Muscle of leg (tissue), 3 donors: ENCODE measurements at regions not wholly inside any gene's neighbourhood (a gene's known extent, or its start where the extent isn't known, plus 50 kb on each side); places are given as distances from the start of the nearest gene placed in this dataset.

Experiments used
- DNase-seq: peaks from one replicate; pipeline ENCODE4 v3.0.0; 2013
- H3K27ac ChIP-seq: one replicate; pipeline ENCODE4 v1.5.1; 2013; ENCODE audit warnings: mild to moderate bottlenecking, low read length, control low read depth
- H3K27me3 ChIP-seq: one replicate; pipeline ENCODE4 v1.6.1; 2013; ENCODE audit warnings: low read length; ENCODE audit not compliant: control insufficient read depth, insufficient read depth
- H3K36me3 ChIP-seq: one replicate; pipeline ENCODE4 v1.6.1; 2013; ENCODE audit warnings: low read length; ENCODE audit not compliant: control insufficient read depth, insufficient read depth
- H3K4me1 ChIP-seq: one replicate; pipeline ENCODE4 v1.6.1; 2013; ENCODE audit warnings: low read length; ENCODE audit not compliant: control insufficient read depth, insufficient read depth
- H3K4me3 ChIP-seq: one replicate; pipeline ENCODE4 v1.5.1; 2013; ENCODE audit warnings: low read length, control low read depth
- H3K9me3 ChIP-seq: replicated peaks from 2 replicates; pipeline ENCODE4 v1.6.1; 2013; ENCODE audit warnings: low read depth, low read length; ENCODE audit not compliant: control insufficient read depth
- WGBS: methylation state at CpG from one replicate; pipeline ENCODE4 v1.1.5; 2013; ENCODE audit warnings: missing lambda C conversion rate; ENCODE audit not compliant: insufficient coverage; 5-methylcytosine and 5-hydroxymethylcytosine counted together

DNA sequence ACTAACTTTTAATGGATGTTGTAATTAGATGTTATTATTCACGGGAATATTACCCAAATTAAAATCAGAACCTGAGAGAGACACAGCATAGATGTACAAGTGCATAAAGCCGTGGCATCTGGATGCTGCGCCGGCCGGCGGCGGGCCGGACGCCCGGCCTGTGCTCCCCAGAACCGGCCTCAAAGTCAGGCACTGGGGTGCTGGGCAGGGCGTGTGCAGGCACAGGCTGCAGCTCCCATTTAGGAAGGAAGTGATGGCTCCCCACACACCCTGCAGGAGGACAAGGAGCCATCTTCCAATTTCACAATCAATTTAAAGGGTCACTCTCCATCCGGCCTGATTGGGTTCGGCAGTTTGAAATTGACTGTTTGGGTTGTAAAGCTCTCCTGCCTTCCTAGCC, 367.7 kb upstream of the SALL3 start:
- Histone ChIP-seq H3K4me3 (no peak overlapping the region), H3K27ac (no peak overlapping the region), H3K36me3 (no peaks in the 10 kb centered on the region), H3K4me1 (no peaks in the 10 kb centered on the region), H3K9me3 (peaks cover 2% of the 10 kb centered on the region), H3K27me3 (peaks cover 2% of the 10 kb centered on the region)
- no peak for DNase-seq
- 66% methylated on average over 4 of the region's 14 CpGs for WGBS

DNA sequence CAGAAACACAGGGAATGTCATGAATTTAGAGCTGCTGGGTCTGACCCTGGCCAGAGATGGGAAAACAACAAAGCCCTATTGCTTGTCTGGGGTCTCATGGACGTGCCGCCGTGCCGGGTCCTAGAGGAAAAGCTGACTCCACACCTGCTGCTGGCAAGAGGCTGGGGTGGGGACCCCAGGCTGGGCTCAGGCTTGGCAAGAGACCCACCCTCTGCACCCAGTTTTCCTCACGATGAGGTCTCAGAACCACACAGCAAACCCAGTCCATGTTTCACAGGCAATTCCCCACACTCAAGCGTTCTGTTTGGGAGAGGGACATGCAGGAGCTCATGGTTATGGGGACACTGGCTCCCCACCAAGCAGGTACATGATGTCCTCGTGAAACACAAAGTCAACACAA, 367.3 kb upstream of the SALL3 start:
- Histone ChIP-seq H3K4me1 (no peaks in the 10 kb centered on the region), H3K9me3 (peaks cover 4% of the 10 kb centered on the region), H3K36me3 (no peaks in the 10 kb centered on the region), H3K27me3 (peaks cover 2% of the 10 kb centered on the region), H3K27ac (no peak overlapping the region), H3K4me3 (no peak overlapping the region)
- no peak for DNase-seq
- WGBS, result 100% methylated on average over 1 of the region's 7 CpGs

- peaks cover 2% of the 10 kb centered on the region for H3K27me3 ChIP-seq
- no peaks in the 10 kb centered on the region for H3K4me1 ChIP-seq
- no peak overlapping the region for H3K27ac ChIP-seq
- H3K36me3 ChIP-seq, result no peaks in the 10 kb centered on the region
- WGBS, result 76% methylated on average over 8 of the region's 13 CpGs
- DNase-seq, result no peak
- H3K9me3 ChIP-seq, result peaks cover 4% of the 10 kb centered on the region
- H3K4me3 ChIP-seq, result no peak overlapping the region
These were observed 366.8 kb upstream of the SALL3 start for GRCh38 chr18:78612801-78613200.

- H3K36me3 ChIP-seq, result no peaks in the 10 kb centered on the region
- no peaks in the 10 kb centered on the region for H3K4me1 ChIP-seq
- H3K4me3 ChIP-seq, result no peak overlapping the region
- no peak overlapping the region for H3K27ac ChIP-seq
- WGBS, result 91% methylated on average over 4 of the region's 4 CpGs
- H3K9me3 ChIP-seq, result peaks cover 4% of the 10 kb centered on the region
- no peak for DNase-seq
- H3K27me3 ChIP-seq, result no peaks in the 10 kb centered on the region
These were observed 360.9 kb upstream of the SALL3 start for GRCh38 chr18:78618726-78619125.

DNA sequence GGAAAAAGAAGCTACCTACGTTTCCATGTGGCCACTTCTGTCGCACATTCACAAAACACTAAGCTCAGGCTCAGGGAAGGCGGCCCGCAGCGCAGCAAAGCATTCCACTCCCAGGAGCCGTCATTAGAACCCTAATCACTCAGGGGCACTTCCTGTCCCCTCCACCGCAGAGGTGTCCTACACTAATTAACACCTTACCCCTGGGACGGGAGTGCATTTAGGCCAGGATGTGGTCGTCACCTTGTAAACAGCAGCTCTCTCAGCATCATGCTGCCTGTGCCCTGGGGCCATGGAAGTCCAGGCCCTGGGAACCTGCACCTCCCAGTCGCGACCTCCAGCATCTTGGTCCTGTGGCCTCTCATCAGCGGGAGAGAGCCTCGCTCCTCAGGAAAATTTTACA, 359.8 kb upstream of the SALL3 start:
- 23% methylated on average over 8 of the region's 13 CpGs for WGBS
- Histone ChIP-seq H3K4me3 (no peak overlapping the region), H3K27me3 (peaks cover 3% of the 10 kb centered on the region), H3K4me1 (no peaks in the 10 kb centered on the region), H3K9me3 (peaks cover 4% of the 10 kb centered on the region), H3K27ac (no peak overlapping the region), H3K36me3 (no peaks in the 10 kb centered on the region)
- no peak for DNase-seq

GRCh38 chr18:78620326-78620725, 359.3 kb upstream of the SALL3 start:
- Histone ChIP-seq H3K9me3 (peaks cover 4% of the 10 kb centered on the region), H3K27ac (no peak overlapping the region), H3K4me1 (no peaks in the 10 kb centered on the region), H3K4me3 (no peak overlapping the region), H3K27me3 (peaks cover 6% of the 10 kb centered on the region), H3K36me3 (no peaks in the 10 kb centered on the region)
- DNase-seq, result no peak
- 71% methylated on average over 6 of the region's 6 CpGs for WGBS

DNA sequence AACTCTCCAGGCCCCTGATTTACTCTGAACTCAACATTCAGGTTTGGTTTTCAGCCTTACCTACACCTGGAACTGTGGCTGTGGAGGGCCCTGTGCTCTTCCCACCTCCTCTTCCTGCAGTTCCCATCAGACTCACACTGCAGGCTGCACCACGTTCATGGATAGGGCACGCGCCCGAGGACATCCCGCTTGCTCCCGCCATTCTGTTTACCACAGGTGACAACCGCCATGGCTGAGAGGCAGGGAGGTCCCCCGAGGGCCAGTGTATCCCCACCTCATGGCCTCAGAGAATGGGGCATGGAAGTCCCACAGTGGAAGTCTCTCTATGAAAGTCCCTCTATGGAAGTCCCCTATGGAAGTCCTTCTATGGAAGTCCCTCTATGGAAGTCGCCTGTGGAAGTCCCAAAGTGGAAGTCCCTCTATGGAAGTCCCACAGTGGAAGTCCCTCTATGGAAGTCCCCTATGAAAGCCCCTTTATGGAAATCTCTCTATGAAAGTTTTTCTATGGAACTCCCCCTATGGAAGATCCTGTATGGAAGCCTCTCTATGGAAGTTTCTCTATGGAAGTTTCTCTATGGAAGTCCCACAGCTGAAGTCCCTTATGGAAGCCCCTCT, 358.4 kb upstream of the SALL3 start:
- Histone ChIP-seq H3K36me3 (no peaks in the 10 kb centered on the region), H3K27ac (no peak overlapping the region), H3K9me3 (peaks cover 4% of the 10 kb centered on the region), H3K27me3 (peaks cover 9% of the 10 kb centered on the region), H3K4me1 (no peaks in the 10 kb centered on the region), H3K4me3 (no peak overlapping the region)
- no peak for DNase-seq
- WGBS, result 87% methylated on average over 8 of the region's 9 CpGs

GRCh38 chr18:78622251-78622906, 357.2 kb upstream of the SALL3 start:
- H3K27ac ChIP-seq, result no peak overlapping the region
- H3K4me3 ChIP-seq, result no peak overlapping the region
- H3K9me3 ChIP-seq, result no peaks in the 10 kb centered on the region
- no peaks in the 10 kb centered on the region for H3K36me3 ChIP-seq
- no peak for DNase-seq
- WGBS, result 91% methylated on average over 6 of the region's 11 CpGs
- peaks cover 12% of the 10 kb centered on the region for H3K27me3 ChIP-seq
- no peaks in the 10 kb centered on the region for H3K4me1 ChIP-seq

DNA sequence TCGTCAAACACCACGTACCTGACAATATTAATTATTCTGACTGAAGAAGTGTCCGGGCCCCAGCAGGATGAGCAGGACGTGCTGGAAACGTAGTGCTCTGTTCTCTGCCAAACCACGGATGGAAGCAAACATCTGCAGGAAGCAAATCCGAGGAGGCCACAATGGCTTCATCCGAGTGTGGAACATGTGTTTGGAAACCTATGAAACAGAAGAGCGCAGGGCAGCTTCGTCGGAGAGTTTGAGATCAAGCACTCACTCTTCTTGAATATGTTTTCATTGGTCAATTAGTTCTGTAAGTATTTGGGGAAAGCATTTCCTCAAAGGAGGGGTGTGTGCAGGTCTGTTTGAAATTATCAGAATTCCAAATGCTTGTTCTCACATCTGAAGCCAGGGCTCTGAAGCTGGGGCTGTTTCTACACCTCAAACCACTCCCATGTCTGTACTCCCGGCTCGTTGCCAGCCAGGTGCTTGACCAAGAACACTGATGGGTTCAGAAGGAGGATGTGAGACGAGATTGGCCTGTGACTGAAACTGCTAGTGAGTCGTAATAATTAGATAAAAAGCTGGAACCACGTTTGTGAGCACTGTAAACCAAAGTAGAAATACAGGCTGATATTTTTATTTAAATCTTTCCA, 356.6 kb upstream of the SALL3 start:
- Histone ChIP-seq H3K27ac (no peak overlapping the region), H3K4me3 (no peak overlapping the region), H3K4me1 (no peaks in the 10 kb centered on the region), H3K36me3 (no peaks in the 10 kb centered on the region), H3K27me3 (peaks cover 17% of the 10 kb centered on the region), H3K9me3 (no peaks in the 10 kb centered on the region)
- peak; percentile 25 for DNase-seq
- WGBS, result 73% methylated on average over 6 of the region's 16 CpGs

- Histone ChIP-seq H3K9me3 (no peaks in the 10 kb centered on the region), H3K27me3 (peaks cover 17% of the 10 kb centered on the region), H3K4me1 (no peaks in the 10 kb centered on the region), H3K27ac (no peak overlapping the region), H3K36me3 (no peaks in the 10 kb centered on the region), H3K4me3 (no peak overlapping the region)
- no peak for DNase-seq
- WGBS, result 18% methylated on average over 6 of the region's 16 CpGs
These were observed 354.9 kb upstream of the SALL3 start for GRCh38 chr18:78624646-78625279.
